GM20000 (cell line): ENCODE measurements at regions not wholly inside any gene's neighbourhood (a gene's known extent, or its start where the extent isn't known, plus 50 kb on each side); places are given as distances from the start of the nearest gene placed in this dataset.

Experiments
- DNase-seq: peaks from one replicate; pipeline ENCODE4 v3.0.0; 2012; ENCODE audit warnings: low spot score
- CTCF ChIP-seq: IDR thresholded peaks from 2 replicates; pipeline ENCODE4 v1.5.1; 2012; ENCODE audit warnings: mild to moderate bottlenecking, control low read depth; ENCODE audit errors: extremely low read depth, missing control alignments

DNA sequence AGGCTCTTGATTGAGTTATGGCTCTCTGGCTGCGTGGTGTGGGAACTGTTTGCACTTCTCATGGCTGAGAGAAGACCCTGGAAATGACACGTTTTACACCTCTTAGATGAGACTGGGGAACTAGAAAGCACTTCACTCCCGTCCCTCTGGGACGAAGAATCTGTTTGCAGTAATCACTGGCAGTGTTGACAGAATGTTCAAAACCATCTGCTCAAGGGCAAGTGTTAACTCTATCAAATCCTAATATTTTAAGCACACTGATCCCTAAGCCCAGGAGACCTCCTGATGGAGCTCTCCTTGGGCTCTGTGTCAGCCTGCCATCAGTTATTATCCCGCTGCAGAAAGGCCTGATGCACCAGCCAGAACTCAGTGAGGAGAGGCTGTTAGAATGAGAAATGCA is 323.8 kb upstream of the DNAJC19 start:
- no peak for DNase-seq
- no peak for TF ChIP-seq CTCF

DNA sequence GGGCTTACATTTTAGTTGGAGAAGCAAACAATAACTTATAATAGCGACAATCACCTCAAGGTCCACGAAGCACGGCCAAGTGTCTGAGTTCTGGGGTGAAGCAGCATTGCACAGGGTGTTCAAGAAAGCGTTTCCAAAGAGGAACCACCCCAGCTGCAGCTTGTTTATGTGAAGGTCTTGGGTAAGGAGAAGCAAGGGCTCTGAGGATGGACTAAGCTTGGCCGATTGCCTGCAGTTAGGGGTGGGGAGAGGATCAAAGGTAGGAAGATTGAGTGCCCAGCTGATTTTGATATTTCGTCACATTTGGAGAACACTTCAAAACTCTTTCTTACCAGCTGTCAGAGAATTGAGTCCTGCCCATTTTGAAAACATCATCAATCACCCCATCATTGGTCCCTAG is 321.6 kb upstream of the DNAJC19 start:
- DNase-seq = no peak
- no peak for TF ChIP-seq CTCF

DNA sequence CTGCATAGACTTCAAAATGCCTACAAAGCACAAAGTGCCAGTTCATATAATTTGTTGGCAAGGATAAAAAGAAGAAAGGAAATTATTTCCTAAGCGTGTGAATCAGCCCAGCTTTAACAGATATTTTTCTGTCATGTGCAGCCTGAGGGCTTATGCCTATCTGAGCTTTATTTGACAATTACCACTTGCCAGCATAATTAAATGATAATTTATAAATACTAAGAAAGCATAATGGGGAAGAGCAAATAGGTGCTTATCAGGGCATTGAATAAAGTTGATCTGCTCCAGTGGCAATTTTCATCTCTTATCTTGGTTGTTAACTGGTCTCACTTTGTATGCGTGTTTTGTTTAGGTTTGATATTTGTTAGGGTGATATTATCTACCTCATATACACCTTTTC is 313.4 kb upstream of the DNAJC19 start:
- no peak for TF ChIP-seq CTCF

GRCh38 chr3:181300033-181300432 is 310.5 kb upstream of the DNAJC19 start:
- TF ChIP-seq CTCF = no peak
- DNase-seq = no peak

More for the DNA sequence above, 313.4 kb upstream of the DNAJC19 start:
- DNase-seq = no peak

DNA sequence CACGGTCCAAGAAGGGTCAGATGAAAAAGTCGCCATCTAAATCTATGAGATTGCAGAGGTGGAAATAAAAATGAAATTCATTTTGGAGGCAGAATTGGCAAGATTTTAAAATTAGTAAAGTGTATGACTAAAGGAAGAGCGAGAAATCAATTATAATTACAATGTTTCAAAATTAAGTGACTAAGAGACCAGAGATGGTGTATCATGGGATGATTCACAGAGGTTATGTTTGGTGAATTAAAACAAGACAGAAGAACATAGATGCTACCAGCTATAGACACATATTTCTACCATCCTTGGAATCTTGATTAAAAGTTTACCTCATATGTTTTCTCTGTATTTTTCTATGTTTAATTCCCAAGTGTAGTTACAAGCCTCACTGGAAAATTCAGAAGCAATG is 308.9 kb upstream of the DNAJC19 start:
- TF ChIP-seq CTCF = no peak

GRCh38 chr3:181292984-181293383 is 303.4 kb upstream of the DNAJC19 start:
- DNase-seq = no peak
- no peak for TF ChIP-seq CTCF

More for the DNA sequence above, 308.9 kb upstream of the DNAJC19 start:
- no peak for DNase-seq

DNA sequence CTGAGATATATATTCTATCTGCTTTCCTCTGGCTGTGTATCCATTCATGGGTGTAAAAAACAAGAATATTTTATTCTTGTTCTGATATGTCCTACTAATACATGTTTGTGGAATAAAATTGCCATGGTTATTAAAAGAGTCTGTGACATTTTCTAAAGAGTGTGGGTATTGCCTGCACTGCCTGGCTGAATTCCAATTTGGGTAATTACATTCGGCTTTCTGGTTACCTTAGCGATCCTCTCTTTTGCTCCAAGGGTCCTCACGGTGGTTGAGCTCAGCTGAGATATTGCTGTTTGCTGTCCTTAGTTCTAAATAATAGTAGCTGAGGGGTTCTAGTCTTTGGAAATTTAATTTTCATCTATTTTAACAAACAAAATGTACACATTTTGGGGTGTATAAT is 301.4 kb upstream of the DNAJC19 start:
- no peak for DNase-seq

More for the DNA sequence above, 301.4 kb upstream of the DNAJC19 start:
- TF ChIP-seq CTCF = no peak
